ENCODE measurements at regions not wholly inside any gene's neighbourhood (a gene's known extent, or its start where the extent isn't known, plus 50 kb on each side); places are given as distances from the start of the nearest gene placed in this dataset.

- Histone ChIP-seq H3K36me3 (no peaks in the 10 kb centered on the region), H3K4me3 (no peak overlapping the region), H3K27ac (no peak overlapping the region), H3K27me3 (no peaks in the 10 kb centered on the region), H3K9me3 (no peaks in the 10 kb centered on the region), H3K4me1 (no peaks in the 10 kb centered on the region)
- intact Hi-C loops (cut with DNase I) = no loop called here
- no peak for TF ChIP-seq CTCF (IDR thresholded peaks at IDR 0.05)
- ATAC-seq (no peak), DNase-seq (no peak)
Observed at GRCh38 chr2:136347981-136348380, 230.0 kb upstream of the CXCR4 start.

GRCh38 chr2:136344339-136344738, 226.4 kb upstream of the CXCR4 start:
- DNase-seq (no peak), ATAC-seq (no peak)
- Histone ChIP-seq H3K4me3 (no peak overlapping the region), H3K36me3 (no peaks in the 10 kb centered on the region), H3K27me3 (no peaks in the 10 kb centered on the region), H3K4me1 (no peaks in the 10 kb centered on the region), H3K27ac (no peak overlapping the region), H3K9me3 (no peaks in the 10 kb centered on the region)
- TF ChIP-seq CTCF (IDR thresholded peaks at IDR 0.05) = no peak
- intact Hi-C loops (cut with DNase I) = no loop called here

- DNase-seq (no peak), ATAC-seq (no peak)
- no peak for TF ChIP-seq CTCF (IDR thresholded peaks at IDR 0.05)
Observed at GRCh38 chr2:136342138-136342537, 224.2 kb upstream of the CXCR4 start.

GRCh38 chr2:136334967-136335366, 217.0 kb upstream of the CXCR4 start:
- Histone ChIP-seq H3K36me3 (no peaks in the 10 kb centered on the region), H3K27me3 (no peaks in the 10 kb centered on the region), H3K9me3 (no peaks in the 10 kb centered on the region), H3K27ac (no peak overlapping the region), H3K4me1 (no peaks in the 10 kb centered on the region), H3K4me3 (no peak overlapping the region)
- intact Hi-C loops (cut with DNase I) = no loop called here
- TF ChIP-seq CTCF (IDR thresholded peaks at IDR 0.05) = no peak
- DNase-seq (no peak), ATAC-seq (peak; percentile 71)

More at GRCh38 chr2:136342138-136342537, 224.2 kb upstream of the CXCR4 start:
- Histone ChIP-seq H3K36me3 (no peaks in the 10 kb centered on the region), H3K4me3 (no peak overlapping the region), H3K4me1 (no peaks in the 10 kb centered on the region), H3K27me3 (no peaks in the 10 kb centered on the region), H3K27ac (no peak overlapping the region), H3K9me3 (no peaks in the 10 kb centered on the region)
- intact Hi-C loops (cut with DNase I) = no loop called here

GRCh38 chr2:136332436-136333095, 214.6 kb upstream of the CXCR4 start:
- TF ChIP-seq CTCF (IDR thresholded peaks at IDR 0.05) = no peak
- Histone ChIP-seq H3K36me3 (no peaks in the 10 kb centered on the region), H3K27me3 (no peaks in the 10 kb centered on the region), H3K4me3 (no peak overlapping the region), H3K9me3 (no peaks in the 10 kb centered on the region), H3K4me1 (no peaks in the 10 kb centered on the region), H3K27ac (no peak overlapping the region)
- intact Hi-C loops (cut with DNase I) = no loop called here
- DNase-seq (no peak), ATAC-seq (peak; percentile 34)

- H3K27me3 ChIP-seq = no peaks in the 10 kb centered on the region
- ATAC-seq (peak; percentile 32), DNase-seq (no peak)
- intact Hi-C loops (cut with DNase I) = no loop called here
- H3K9me3 ChIP-seq = no peaks in the 10 kb centered on the region
- no peak overlapping the region for H3K4me3 ChIP-seq
- H3K27ac ChIP-seq = no peak overlapping the region
- no peak for TF ChIP-seq CTCF (IDR thresholded peaks at IDR 0.05)
- H3K36me3 ChIP-seq = no peaks in the 10 kb centered on the region
- no peaks in the 10 kb centered on the region for H3K4me1 ChIP-seq
Observed at GRCh38 chr2:136331226-136331625, 213.3 kb upstream of the CXCR4 start.
